ENCODE measurements at regions not wholly inside any gene's neighbourhood (a gene's known extent, or its start where the extent isn't known, plus 50 kb on each side); places are given as distances from the start of the nearest gene placed in this dataset.

DNA sequence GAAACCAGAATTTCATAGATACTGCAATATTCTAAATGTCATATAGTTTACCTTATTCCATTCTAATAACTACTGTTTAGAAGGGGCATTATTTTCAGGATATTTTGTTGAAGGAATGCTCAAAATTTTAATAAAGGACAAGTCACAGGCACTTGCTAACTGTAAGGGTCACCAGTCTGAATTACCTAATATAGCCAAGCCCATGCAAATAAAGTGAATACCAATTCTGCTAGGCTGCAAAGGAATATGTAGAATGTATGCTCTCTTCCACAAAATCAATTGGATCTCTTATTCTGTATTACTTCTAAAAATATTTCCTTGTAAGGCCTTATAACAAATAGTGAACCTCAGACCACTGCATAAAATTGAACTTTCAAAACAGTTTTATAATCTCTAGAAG is 52.3 kb upstream of the FAT4 start:
- no peak overlapping the region for H3K4me3 ChIP-seq (ENCODE audit: low read depth, low read length)
- TF ChIP-seq, protein P1, sequence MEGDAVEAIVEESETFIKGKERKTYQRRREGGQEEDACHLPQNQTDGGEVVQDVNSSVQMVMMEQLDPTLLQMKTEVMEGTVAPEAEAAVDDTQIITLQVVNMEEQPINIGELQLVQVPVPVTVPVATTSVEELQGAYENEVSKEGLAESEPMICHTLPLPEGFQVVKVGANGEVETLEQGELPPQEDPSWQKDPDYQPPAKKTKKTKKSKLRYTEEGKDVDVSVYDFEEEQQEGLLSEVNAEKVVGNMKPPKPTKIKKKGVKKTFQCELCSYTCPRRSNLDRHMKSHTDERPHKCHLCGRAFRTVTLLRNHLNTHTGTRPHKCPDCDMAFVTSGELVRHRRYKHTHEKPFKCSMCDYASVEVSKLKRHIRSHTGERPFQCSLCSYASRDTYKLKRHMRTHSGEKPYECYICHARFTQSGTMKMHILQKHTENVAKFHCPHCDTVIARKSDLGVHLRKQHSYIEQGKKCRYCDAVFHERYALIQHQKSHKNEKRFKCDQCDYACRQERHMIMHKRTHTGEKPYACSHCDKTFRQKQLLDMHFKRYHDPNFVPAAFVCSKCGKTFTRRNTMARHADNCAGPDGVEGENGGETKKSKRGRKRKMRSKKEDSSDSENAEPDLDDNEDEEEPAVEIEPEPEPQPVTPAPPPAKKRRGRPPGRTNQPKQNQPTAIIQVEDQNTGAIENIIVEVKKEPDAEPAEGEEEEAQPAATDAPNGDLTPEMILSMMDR (IDR thresholded peaks at IDR 0.05; ENCODE audit: insufficient read depth, low read length): no peak
- no peak for DNase-seq (ENCODE audit: low read depth)

DNA sequence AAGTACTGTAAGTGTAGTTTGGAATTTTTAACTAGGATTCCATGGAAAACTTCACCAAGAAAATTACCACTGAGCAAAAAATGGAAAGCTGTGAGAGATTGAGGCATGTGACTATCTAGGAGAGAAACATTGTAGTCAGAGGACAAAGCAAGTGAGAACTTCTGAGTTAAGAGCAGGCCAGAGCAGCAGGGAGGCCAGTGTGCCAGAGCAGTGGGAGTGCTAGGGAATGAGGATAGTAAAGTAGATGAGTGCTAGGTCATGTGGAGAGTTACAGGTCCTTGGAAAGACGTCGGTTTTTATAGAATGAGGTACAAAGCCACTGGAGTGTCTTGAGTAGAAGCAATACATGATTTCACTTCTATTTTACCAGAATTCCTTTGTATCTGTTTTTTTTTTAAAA is 52.7 kb upstream of the FAT4 start:
- no peak overlapping the region for H3K4me3 ChIP-seq (ENCODE audit: low read depth, low read length)
- no peak for DNase-seq (ENCODE audit: low read depth)
- TF ChIP-seq, protein P1 (IDR thresholded peaks at IDR 0.05; ENCODE audit: insufficient read depth, low read length): no peak

DNA sequence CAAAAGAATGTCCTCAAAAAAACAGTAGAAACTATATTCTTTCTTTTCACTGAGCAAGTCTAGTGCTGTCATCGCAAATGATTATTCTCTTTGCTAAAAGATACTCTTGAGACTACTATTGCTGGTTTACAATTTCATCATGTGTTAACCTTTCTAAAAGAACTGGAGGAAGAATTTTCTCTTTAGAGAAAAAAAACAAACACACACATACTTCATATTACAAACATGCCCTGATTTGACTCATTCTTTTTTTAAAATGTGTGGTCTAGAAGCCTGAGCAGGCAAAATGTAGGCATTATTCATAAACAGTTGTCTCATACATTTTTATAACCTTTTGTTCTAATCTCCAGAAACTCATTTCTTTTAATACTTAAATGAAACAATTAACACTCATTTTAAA is 60.6 kb upstream of the FAT4 start:
- TF ChIP-seq, protein P1 (IDR thresholded peaks at IDR 0.05; ENCODE audit: insufficient read depth, low read length): no peak
- DNase-seq (ENCODE audit: low read depth): peak; percentile 18
- no peak overlapping the region for H3K4me3 ChIP-seq (ENCODE audit: low read depth, low read length)

DNA sequence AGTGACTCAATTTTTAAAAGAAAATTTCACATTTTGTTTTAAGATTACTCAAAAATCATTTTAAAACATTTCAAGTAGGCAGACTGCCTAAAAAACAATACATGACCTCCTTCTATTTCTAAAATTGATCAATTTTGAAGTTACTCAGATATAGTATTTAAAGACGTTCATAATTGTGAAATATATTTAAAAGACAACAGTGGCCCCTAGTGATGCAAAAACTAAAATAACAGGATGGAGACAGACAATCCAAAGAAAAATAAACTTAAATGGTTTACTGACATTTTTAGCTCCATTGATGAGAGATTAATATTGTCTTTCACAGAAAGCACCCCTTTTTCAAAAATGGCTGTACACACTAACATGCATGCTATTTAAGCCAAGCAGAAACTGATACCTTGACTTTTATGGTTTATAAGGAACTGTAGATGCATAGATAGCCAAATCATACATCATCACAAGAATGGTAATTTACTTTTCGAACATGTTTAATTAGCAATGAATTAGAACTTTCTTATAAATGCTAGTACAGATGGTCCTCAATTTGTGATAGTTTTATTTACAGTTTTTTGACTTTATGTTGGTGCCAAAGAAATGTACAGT is 69.8 kb upstream of the FAT4 start:
- TF ChIP-seq, protein P1 (IDR thresholded peaks at IDR 0.05; ENCODE audit: insufficient read depth, low read length): peak; percentile 39
- peak; percentile 67 for DNase-seq (ENCODE audit: low read depth)
- no peak overlapping the region for H3K4me3 ChIP-seq (ENCODE audit: low read depth, low read length)

DNA sequence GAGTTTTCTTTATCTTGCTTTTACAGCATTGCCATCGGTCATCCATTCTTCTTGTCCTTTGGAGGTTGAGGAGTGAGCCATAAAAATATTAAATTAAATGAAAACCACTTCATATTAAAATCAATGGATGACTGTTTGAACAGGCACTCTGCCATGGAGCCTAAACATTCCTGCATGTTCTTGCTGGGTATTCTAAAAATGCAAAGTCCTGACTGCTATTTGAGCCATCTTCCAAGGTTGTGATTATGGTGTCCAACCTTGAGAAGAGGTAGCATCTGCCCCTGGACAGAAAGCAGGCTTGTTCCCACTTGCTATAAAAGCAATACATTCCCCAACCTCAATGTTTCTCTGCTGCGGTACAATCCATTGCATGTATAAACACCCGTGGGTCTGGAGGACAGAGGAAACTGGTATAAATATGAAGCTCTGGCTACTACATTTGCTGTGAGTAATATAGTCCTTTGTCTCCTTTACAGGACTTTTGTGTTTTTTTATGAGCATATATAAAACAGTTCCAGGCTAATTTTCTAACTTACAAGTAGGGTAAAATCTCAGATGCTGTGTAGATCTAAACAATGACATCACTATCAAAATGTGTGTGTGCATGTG is 70.9 kb upstream of the FAT4 start:
- TF ChIP-seq, protein P1 (IDR thresholded peaks at IDR 0.05; ENCODE audit: insufficient read depth, low read length): no peak
- peak; percentile 17 for DNase-seq (ENCODE audit: low read depth)
- H3K4me3 ChIP-seq (ENCODE audit: low read depth, low read length): no peak overlapping the region

DNA sequence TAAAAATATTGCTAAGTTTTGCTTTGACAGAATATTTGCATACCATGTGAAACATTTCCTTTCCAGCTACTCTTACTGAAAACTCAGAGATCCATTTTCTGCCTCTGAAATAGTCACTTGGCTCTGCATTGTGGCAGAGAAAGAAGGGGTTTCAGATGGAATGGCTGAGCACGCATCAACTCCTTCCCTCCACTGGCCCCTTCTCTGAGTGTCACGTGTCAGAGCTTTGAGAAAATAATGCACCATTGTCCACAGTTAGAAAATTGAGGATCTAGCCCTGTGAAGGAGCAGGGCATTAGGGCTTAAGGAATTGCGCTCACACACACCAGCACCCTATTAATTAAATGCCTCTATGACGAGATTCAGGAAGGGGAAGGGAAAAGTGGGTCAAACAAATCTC is 78.8 kb upstream of the FAT4 start:
- TF ChIP-seq, protein P1 (IDR thresholded peaks at IDR 0.05; ENCODE audit: insufficient read depth, low read length): no peak
- no peak overlapping the region for H3K4me3 ChIP-seq (ENCODE audit: low read depth, low read length)
- no peak for DNase-seq (ENCODE audit: low read depth)

DNA sequence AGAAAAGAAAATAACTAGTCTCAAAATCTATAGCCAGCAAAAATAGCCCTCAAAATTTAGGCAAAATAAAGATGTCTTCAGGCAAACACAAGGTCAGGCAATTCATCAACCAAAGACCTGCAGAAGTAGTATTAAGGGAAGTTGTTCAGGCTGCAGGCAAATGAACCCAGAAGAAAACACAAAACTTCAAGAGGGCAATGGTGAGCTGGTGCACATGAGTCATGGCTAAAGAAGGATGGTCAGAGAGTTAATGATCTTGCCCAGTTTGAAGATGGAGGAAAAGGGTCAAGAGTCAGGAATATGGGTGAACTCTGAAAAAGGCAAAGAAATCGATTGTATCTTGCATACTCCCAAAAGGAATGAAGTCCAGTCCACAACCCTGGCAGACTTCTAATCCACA is 83.1 kb upstream of the FAT4 start:
- TF ChIP-seq, protein P1 (IDR thresholded peaks at IDR 0.05; ENCODE audit: insufficient read depth, low read length): no peak
- no peak overlapping the region for H3K4me3 ChIP-seq (ENCODE audit: low read depth, low read length)
- DNase-seq (ENCODE audit: low read depth): no peak
